ENCODE measurements at regions not wholly inside any gene's neighbourhood (a gene's known extent, or its start where the extent isn't known, plus 50 kb on each side); places are given as distances from the start of the nearest gene placed in this dataset.

- TF ChIP-seq POLR2A (IDR thresholded peaks at IDR 0.05) (no peak), CTCF (IDR thresholded peaks at IDR 0.05 in 4 of 5, conservative IDR thresholded peaks at IDR 0.05 in 1 of 5) (no peak)
Measured at GRCh38 chr2:878245-878930, 72.3 kb upstream of the SNTG2 start.

All from gastrocnemius medialis (tissue), 4 donors.